NOMO-1 treated with dmso at 0.1 percent for 144 hours (cell line): ENCODE measurements at regions not wholly inside any gene's neighbourhood (a gene's known extent, or its start where the extent isn't known, plus 50 kb on each side); places are given as distances from the start of the nearest gene placed in this dataset.

Experiments used
- DNase-seq: peaks from one replicate; lab custom pipeline; 2025; ENCODE audit not compliant: unreplicated experiment; lab: John Stamatoyannopoulos, UW

- no peak for DNase-seq
Observed at GRCh38 chr16:88315543-88316105, 67.1 kb upstream of the ZNF469 start.

- no peak for DNase-seq
Observed at GRCh38 chr16:88316151-88316550, 66.6 kb upstream of the ZNF469 start.

- no peak for DNase-seq
Observed at GRCh38 chr16:88316941-88317612, 65.7 kb upstream of the ZNF469 start.

- no peak for DNase-seq
Observed at GRCh38 chr16:88317613-88317965, 65.2 kb upstream of the ZNF469 start.

- DNase-seq = no peak
Observed at GRCh38 chr16:88318051-88318450, 64.7 kb upstream of the ZNF469 start.

GRCh38 chr16:88318521-88318920 lies 64.2 kb upstream of the ZNF469 start:
- DNase-seq = no peak

- DNase-seq = no peak
Observed at GRCh38 chr16:88319116-88319965, 63.4 kb upstream of the ZNF469 start.

- no peak for DNase-seq
Observed at GRCh38 chr16:88320947-88321634, 61.7 kb upstream of the ZNF469 start.

- DNase-seq = no peak
Observed at GRCh38 chr16:88321635-88322499, 60.9 kb upstream of the ZNF469 start.

- DNase-seq = no peak
Observed at GRCh38 chr16:88322500-88322970, 60.2 kb upstream of the ZNF469 start.

- DNase-seq = no peak
Observed at GRCh38 chr16:88323041-88323440, 59.7 kb upstream of the ZNF469 start.

- no peak for DNase-seq
Observed at GRCh38 chr16:88323546-88324330, 59.0 kb upstream of the ZNF469 start.

GRCh38 chr16:88325087-88325750 lies 57.5 kb upstream of the ZNF469 start:
- DNase-seq = no peak

- DNase-seq = no peak
Observed at GRCh38 chr16:88325976-88326375, 56.8 kb upstream of the ZNF469 start.

GRCh38 chr16:88326611-88327485 lies 55.9 kb upstream of the ZNF469 start:
- DNase-seq = no peak

- no peak for DNase-seq
Observed at GRCh38 chr16:88327561-88328312, 55.0 kb upstream of the ZNF469 start.

- DNase-seq = no peak
Observed at GRCh38 chr16:88328313-88328980, 54.3 kb upstream of the ZNF469 start.
